HS-27A (cell line): ENCODE measurements at regions not wholly inside any gene's neighbourhood (a gene's known extent, or its start where the extent isn't known, plus 50 kb on each side); places are given as distances from the start of the nearest gene placed in this dataset.

ENCODE experiments used
- DNase-seq: peaks from one replicate; pipeline ENCODE4 v3.0.0-alpha.2; 2012; ENCODE audit warnings: low read depth, missing footprints

DNA sequence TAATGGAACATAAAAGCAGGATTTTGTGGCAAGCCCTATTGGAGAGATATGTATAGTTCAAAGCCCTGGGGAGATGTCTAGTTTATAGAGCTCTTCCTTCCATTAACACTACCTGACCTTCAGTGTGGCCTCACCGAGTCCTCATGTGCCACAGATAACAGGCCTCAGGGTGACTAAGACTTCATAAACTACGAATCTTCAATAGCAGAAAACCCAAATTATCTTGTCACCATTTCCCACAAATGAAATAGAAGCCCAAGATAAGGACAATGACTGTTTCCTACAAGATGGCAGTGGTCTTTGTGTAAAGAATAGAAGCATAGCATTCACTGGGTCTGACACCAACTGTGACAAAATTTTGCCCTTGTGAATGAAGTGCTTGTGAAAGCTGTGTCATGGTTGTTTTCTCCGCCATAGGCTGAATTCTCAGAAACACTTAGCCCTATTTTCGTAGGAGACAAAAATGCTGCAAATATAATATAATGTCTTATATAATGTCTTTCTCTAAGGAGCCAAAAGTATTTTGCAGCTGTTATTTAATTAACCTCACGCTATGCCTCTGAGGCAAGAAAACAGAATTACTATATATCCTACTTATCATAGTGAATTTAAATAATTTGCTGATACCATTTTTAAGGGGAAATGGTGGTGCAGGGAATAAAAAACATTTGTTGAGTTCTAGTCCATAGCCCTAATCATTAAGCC is 136.7 kb upstream of the CWC22 start:
- no peak for DNase-seq

GRCh38 chr2:180141600-180141999 is 134.5 kb upstream of the CWC22 start:
- no peak for DNase-seq

DNA sequence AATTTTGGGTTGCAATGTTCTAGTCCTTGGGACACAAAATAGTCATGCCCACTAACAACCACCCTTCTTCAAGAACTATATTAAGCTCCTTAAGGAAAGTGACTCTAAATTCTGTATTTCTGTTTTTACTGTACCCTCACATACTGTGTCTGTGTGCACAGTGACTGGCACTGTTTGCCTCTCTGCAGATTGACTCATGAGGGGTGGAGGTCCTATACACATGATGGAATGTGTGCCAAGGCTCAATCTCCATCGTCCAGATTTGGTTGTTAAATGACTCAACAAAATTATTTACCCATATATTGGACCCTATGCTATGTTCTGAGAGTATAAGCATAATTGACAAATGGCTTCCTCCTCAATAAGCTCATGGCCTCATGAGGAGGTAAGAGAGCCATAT is 126.6 kb upstream of the CWC22 start:
- no peak for DNase-seq

DNA sequence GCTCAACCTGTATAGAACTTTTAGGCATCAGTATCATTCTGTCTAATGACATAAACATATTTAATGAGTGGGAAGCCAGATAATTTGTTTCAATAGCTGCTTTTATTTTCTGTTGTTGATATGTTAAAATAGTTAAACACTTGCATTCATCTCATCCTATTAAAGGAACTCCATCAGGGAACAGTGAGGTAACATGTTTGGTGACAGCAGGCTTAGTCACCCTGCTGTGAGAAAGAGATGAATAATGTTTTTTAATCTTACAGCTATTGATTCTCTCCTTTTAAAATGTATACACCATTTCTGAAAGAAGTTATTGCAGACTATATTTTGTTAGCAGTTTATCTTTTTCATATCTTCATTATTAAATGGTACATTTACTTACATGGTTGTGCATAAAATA is 123.3 kb upstream of the CWC22 start:
- DNase-seq = no peak

DNA sequence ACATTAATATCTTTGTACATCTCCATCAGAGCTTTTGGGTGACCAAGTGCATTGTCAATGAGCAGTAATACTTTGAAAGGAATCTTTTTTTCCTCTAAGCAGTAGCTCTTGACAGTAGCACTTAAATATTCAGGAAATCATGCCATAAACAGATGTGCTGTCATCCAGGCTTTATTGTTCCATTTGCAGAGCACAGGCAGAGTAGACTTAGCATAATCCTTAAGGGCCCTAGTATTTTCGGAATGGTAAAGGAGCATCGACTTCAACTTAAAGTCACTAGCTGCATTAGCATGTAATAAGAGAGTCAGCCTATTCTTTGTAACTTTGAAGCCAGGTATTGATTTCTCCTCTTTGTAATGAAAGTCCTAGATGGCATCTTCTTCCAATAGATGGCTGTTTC is 121.8 kb upstream of the CWC22 start:
- DNase-seq = no peak

DNA sequence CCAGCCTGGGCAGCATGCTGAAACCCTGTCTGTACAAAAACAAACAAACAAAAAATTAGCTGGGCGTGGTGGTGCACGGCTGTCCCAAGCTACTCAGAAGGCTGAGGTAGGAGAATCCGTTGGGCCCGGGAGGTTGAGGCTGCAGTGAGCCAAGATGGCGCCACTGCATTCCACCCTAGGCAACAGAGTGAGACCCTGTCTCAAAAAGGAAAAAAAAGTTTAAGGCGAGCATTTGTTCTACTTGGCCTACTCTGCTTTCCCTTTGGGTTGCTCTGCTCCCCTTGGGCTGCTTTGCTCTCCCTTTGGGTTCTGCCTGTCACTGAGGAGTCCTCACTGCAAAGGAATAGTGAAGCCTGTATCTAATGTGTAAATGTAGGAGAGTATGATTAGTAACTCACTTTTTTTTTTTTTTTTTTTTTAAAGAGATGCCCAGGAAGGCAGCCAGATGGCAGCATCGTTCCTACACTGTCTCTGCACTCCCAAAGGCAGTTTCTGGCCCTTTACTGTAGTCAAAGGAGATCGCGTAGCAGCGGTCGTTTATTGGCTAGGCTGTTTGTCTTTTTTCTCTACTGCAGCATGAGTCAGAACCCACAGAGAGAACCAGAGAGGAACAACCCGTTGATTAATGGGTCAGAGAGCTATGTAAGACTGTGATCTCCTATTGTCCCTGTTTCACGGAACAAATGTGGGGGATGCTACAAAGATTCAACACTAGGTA is 118.3 kb upstream of the CWC22 start:
- DNase-seq = peak; percentile 49

DNA sequence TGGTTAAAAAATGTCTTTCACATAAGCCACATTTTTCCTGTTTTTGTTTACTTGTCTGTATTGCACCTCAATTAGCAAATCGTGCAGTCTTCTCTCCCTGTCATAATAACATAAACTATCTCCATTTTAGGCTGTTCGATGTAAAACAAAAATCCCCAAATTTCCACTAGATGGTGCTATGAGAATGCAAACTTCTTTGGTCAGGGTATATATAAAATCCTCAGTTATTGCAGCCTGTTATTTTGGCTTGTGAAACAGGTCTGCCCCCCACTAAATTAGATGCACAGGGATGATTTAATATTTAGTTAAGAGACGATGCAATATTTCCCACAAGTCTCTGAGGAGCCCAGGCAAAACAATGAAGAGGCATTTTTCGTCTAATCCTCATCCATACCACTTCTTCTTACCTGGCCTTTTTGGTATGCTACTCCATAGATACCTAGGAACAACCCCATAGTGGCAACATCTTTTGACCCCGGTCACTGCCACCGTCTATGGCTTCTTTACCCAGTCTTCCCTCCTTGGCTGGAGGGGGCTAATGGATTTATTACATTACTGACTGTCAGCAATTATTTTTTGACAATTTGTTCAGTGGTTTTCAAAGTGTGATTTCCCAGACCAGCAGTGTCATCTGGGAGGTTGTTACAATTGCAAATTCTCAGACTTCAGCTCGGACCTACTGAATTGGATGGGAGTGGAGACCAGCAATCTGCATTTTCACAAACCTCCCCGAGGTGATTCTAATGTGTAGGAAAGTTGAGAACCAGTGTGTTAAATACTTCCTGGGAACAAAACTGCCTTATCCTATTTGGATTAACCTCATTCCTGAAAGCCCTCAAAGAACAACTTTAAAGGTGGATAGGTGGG is 117.4 kb upstream of the CWC22 start:
- no peak for DNase-seq

DNA sequence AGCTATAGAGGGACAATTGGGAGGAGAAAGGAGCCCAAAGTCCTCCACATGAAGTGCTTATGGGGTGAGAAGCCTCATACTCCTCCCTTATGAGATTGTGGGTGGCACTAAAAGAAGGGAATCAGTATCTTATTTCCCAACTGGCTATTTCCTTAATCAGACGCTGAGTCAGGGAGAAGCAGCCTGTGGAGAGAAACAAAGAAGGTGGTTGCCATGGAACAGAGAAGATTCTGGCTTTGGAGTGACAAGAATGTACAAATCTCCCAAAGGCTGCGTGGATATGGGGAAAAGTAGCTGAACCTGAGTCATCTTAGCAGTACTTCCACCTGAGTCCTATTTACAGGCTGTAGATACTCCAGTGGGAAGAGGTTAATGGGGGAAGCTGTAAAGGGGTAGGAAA is 115.8 kb upstream of the CWC22 start:
- no peak for DNase-seq

DNA sequence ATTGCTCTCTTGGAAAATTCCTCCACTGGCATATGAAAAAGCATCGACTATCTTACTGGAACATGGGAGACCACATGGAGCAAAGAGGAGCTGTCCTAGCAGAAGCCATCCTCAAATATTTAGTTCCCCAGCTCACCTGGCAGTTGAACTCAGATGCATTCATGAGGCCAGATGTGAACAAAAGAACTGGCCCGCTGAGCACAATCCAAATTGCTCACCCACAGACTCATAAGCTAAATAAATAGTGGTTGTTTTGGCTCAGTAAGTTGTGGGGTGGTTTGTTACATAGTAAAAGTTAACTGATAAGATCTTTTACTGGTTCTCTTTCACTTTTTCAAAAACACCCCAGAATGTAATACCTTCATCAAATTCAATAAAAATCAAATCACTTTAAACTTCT is 108.6 kb upstream of the CWC22 start:
- DNase-seq = no peak

DNA sequence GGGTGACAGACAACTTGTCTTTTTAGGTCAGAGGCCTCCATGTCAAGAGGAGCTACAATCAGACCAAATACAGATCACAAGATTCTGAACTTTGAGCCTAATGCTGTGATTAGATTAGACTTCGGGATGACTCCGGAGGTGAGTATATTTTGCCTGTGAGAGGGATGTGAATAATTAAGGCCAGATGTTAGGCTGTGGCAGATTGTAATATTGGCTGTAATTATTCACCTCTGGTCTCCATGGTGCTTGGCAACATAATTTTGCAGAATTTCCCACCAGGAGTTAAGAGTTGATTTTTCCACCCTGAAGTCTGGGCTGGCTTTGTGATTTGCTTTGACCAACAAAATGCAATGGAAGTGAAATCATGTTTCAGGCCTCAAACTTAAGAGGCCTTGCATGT is 108.2 kb upstream of the CWC22 start:
- no peak for DNase-seq

DNA sequence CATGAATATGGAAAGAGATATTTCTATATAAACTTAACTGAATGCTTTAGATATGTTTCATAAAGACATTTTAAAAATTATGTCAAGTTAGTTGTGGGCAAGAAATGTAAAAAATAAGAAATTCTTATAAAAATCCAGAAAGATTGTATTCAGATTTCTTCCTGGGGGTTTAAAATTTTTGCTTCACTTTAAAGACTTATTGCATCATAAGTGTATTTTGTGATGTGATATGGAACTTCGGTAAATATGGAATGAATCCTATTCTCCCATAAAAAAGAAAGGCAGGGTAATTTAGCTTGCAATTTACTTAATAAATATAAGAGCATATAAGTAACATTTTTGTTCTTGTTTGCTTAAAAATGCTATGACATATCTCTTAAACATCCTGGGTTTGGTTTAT is 104.8 kb upstream of the CWC22 start:
- DNase-seq = no peak

DNA sequence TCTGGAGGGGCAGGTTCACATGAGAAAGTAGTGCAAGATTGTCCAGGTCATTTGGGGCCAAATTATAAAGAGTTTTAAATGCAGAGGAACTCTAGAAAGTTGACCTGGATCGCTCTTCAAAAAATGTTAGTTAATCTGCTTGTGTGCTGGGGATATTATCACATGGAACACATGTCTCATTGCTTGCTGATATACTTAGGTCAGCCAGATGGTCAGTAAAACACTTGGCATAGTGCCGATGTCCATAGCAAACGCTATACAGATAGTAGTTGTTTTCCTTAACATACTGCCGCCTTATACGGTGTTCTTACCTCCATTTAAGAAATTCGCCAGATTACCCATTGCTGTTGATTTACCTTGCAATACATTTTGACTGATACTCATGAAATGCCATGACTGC is 103.4 kb upstream of the CWC22 start:
- no peak for DNase-seq

DNA sequence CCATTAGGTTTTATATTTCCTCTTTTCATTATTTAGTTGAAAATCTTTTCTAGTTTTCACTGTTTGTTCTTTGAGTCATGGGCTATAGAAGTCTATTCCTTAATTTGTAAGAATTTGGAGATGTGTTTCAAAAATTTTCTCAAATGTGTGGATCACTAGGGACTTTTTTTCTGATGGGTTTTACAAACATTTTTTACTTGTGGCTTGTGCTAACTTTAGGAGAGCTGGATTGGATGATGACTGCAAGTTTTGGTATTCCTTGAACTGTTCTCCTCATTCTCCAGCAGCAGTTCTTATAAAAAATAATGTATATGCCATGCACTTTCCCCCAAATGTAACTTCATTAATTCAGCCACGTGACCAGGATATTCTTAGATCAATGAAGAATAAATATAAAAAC is 94.7 kb upstream of the CWC22 start:
- DNase-seq = no peak

GRCh38 chr2:180099308-180099707 is 92.2 kb upstream of the CWC22 start:
- no peak for DNase-seq

DNA sequence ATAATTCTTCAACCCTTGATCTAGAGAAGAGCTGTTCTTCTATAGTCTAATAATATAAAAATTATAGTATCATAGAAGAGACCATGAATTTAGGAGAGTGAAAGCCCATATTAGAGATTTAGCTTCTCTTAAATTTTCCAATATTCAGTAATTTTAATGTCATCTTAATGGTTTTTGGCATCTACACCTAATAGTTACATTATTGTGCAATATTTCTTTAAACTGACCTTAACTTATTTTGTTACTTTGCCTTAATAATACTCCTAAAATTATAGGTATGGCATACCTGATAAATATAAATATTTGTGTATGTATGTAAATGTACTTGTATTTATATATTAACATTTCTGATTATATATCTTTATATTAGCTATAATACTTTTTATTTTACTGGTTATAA is 78.0 kb upstream of the CWC22 start:
- no peak for DNase-seq

GRCh38 chr2:180077295-180077906 is 70.3 kb upstream of the CWC22 start:
- DNase-seq = no peak

- no peak for DNase-seq
These were observed 68.8 kb upstream of the CWC22 start for GRCh38 chr2:180075870-180076269.

DNA sequence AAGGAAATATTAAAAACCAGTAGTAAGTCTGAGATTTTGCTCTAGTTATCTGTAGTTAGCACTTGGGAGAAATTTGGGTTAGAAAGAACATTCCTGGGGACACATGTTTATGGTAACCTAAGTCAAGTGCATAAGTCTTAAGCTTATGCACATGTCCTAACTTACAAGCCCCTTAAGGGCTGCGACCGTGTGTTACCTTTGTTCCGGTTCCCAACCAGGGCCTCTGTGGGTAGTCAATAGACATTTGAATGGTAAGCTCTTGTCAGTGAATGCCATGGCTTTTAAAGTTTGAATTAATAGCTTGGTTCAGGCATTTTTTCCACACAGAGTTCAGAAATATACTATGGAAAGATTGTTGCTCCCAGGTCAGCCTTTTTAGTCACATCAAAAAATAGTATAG is 64.7 kb upstream of the CWC22 start:
- DNase-seq = no peak

DNA sequence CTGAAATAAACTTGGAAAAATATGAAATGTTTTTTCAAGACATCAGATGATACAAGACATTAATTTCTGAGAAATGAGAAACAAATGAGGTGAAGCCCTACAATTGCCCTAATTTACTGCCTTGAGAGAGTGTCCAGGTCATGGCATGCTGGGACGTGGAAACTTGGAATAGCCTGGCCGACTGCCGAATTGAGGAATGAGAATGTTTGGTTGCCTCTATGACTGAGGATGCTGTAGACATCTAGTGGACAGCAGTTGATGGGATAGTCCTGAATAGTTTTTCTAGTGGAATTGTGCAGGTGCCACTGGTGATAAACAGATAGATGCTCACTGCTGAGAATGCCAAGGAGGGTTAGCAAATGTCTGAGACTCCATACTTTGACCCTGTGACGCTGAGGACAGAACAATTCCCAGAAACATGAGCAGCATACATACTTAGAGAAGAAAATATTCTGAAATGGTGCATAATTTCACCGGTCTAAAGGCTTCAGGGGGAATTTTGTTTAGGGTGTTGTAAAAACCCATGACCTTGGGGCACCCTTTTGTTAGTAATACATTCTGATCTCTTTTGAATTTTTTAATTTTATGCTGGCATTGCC is 56.5 kb upstream of the CWC22 start:
- no peak for DNase-seq

DNA sequence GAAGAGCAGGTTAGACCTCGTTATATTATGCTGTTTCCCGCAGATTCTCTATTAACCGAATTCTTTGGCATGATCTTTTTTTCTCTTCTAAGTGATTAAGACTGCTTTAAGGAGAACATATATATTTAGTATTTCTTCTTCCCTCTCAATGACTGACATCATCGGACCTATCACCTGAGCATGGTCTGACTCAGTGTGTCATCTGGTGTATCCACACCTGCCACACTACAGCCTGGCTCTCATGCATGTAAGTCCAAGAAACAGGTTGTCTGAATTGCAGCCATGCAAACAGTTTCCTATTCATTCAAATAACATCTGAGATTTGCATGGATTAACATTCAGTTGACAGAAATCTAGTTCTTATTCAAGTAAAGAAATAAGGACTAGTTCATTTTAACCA is 55.1 kb upstream of the CWC22 start:
- no peak for DNase-seq

- no peak for DNase-seq
These were observed 54.4 kb upstream of the CWC22 start for GRCh38 chr2:180061546-180061945.

GRCh38 chr2:180061085-180061484 is 54.0 kb upstream of the CWC22 start:
- no peak for DNase-seq
